ENCODE measurements at regions not wholly inside any gene's neighbourhood (a gene's known extent, or its start where the extent isn't known, plus 50 kb on each side); places are given as distances from the start of the nearest gene placed in this dataset.

- peaks cover 4% of the 10 kb centered on the region for H3K27me3 Mint-ChIP-seq (ENCODE audit: low read depth)
- DNase-seq (ENCODE audit: low spot score): no peak
- ChIA-PET POLR2A (no interaction called here), CTCF (no interaction called here)
- no peak overlapping the region for H3K4me3 Mint-ChIP-seq
- peaks cover 93% of the 10 kb centered on the region for H3K9me3 Mint-ChIP-seq
- H3K27ac Mint-ChIP-seq: no peak overlapping the region
- no peak for ATAC-seq
- peaks cover 55% of the 10 kb centered on the region for H3K36me3 Mint-ChIP-seq
- no peaks in the 10 kb centered on the region for H3K4me1 Mint-ChIP-seq
- TF ChIP-seq ZNF138 (CRISPR knock-in tag; conservative IDR thresholded peaks at IDR 0.05) (no peak), SP1 (CRISPR knock-in tag; conservative IDR thresholded peaks at IDR 0.05) (no peak)
- TF ChIP-seq, protein P1, sequence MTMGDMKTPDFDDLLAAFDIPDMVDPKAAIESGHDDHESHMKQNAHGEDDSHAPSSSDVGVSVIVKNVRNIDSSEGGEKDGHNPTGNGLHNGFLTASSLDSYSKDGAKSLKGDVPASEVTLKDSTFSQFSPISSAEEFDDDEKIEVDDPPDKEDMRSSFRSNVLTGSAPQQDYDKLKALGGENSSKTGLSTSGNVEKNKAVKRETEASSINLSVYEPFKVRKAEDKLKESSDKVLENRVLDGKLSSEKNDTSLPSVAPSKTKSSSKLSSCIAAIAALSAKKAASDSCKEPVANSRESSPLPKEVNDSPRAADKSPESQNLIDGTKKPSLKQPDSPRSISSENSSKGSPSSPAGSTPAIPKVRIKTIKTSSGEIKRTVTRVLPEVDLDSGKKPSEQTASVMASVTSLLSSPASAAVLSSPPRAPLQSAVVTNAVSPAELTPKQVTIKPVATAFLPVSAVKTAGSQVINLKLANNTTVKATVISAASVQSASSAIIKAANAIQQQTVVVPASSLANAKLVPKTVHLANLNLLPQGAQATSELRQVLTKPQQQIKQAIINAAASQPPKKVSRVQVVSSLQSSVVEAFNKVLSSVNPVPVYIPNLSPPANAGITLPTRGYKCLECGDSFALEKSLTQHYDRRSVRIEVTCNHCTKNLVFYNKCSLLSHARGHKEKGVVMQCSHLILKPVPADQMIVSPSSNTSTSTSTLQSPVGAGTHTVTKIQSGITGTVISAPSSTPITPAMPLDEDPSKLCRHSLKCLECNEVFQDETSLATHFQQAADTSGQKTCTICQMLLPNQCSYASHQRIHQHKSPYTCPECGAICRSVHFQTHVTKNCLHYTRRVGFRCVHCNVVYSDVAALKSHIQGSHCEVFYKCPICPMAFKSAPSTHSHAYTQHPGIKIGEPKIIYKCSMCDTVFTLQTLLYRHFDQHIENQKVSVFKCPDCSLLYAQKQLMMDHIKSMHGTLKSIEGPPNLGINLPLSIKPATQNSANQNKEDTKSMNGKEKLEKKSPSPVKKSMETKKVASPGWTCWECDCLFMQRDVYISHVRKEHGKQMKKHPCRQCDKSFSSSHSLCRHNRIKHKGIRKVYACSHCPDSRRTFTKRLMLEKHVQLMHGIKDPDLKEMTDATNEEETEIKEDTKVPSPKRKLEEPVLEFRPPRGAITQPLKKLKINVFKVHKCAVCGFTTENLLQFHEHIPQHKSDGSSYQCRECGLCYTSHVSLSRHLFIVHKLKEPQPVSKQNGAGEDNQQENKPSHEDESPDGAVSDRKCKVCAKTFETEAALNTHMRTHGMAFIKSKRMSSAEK (CRISPR knock-in tag; IDR thresholded peaks at IDR 0.05; ENCODE audit: borderline replicate concordance): no peak
Measured at GRCh38 chr18:70559446-70559845, 270.6 kb downstream of the SOCS6 start.

- Mint-ChIP-seq H3K9me3 (peaks cover 97% of the 10 kb centered on the region), H3K27ac (no peak overlapping the region), H3K4me3 (no peak overlapping the region), H3K27me3 (ENCODE audit: low read depth) (peaks cover 4% of the 10 kb centered on the region), H3K36me3 (peaks cover 55% of the 10 kb centered on the region), H3K4me1 (no peaks in the 10 kb centered on the region)
- no peak for DNase-seq (ENCODE audit: low spot score)
- POLR2A ChIA-PET: no interaction called here
- no peak for ATAC-seq
- CTCF ChIA-PET: no interaction called here
- no peak for TF ChIP-seq MAX (CRISPR knock-in tag; IDR thresholded peaks at IDR 0.05)
- no peak for TF ChIP-seq MXD4 (CRISPR knock-in tag; IDR thresholded peaks at IDR 0.05; ENCODE audit: borderline replicate concordance)
- TF ChIP-seq, protein P2, sequence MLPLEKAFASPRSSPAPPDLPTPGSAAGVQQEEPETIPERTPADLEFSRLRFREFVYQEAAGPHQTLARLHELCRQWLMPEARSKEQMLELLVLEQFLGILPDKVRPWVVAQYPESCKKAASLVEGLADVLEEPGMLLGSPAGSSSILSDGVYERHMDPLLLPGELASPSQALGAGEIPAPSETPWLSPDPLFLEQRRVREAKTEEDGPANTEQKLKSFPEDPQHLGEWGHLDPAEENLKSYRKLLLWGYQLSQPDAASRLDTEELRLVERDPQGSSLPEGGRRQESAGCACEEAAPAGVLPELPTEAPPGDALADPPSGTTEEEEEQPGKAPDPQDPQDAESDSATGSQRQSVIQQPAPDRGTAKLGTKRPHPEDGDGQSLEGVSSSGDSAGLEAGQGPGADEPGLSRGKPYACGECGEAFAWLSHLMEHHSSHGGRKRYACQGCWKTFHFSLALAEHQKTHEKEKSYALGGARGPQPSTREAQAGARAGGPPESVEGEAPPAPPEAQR (CRISPR knock-in tag; IDR thresholded peaks at IDR 0.05): no peak
- TF ChIP-seq, protein P3, sequence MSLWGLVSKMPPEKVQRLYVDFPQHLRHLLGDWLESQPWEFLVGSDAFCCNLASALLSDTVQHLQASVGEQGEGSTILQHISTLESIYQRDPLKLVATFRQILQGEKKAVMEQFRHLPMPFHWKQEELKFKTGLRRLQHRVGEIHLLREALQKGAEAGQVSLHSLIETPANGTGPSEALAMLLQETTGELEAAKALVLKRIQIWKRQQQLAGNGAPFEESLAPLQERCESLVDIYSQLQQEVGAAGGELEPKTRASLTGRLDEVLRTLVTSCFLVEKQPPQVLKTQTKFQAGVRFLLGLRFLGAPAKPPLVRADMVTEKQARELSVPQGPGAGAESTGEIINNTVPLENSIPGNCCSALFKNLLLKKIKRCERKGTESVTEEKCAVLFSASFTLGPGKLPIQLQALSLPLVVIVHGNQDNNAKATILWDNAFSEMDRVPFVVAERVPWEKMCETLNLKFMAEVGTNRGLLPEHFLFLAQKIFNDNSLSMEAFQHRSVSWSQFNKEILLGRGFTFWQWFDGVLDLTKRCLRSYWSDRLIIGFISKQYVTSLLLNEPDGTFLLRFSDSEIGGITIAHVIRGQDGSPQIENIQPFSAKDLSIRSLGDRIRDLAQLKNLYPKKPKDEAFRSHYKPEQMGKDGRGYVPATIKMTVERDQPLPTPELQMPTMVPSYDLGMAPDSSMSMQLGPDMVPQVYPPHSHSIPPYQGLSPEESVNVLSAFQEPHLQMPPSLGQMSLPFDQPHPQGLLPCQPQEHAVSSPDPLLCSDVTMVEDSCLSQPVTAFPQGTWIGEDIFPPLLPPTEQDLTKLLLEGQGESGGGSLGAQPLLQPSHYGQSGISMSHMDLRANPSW (CRISPR knock-in tag; conservative IDR thresholded peaks at IDR 0.05; ENCODE audit: low read depth): no peak
- no peak for TF ChIP-seq OVOL2 (CRISPR knock-in tag; IDR thresholded peaks at IDR 0.05; ENCODE audit: borderline replicate concordance)
- TF ChIP-seq, protein P4, sequence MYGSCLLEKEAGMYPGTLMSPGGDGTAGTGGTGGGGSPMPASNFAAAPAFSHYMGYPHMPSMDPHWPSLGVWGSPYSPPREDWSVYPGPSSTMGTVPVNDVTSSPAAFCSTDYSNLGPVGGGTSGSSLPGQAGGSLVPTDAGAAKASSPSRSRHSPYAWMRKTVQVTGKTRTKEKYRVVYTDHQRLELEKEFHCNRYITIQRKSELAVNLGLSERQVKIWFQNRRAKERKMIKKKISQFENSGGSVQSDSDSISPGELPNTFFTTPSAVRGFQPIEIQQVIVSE (CRISPR knock-in tag; IDR thresholded peaks at IDR 0.05; ENCODE audit: borderline replicate concordance): no peak
- no peak for TF ChIP-seq ZNF263 (CRISPR knock-in tag; IDR thresholded peaks at IDR 0.05; ENCODE audit: low read depth)
- TF ChIP-seq, protein P5, sequence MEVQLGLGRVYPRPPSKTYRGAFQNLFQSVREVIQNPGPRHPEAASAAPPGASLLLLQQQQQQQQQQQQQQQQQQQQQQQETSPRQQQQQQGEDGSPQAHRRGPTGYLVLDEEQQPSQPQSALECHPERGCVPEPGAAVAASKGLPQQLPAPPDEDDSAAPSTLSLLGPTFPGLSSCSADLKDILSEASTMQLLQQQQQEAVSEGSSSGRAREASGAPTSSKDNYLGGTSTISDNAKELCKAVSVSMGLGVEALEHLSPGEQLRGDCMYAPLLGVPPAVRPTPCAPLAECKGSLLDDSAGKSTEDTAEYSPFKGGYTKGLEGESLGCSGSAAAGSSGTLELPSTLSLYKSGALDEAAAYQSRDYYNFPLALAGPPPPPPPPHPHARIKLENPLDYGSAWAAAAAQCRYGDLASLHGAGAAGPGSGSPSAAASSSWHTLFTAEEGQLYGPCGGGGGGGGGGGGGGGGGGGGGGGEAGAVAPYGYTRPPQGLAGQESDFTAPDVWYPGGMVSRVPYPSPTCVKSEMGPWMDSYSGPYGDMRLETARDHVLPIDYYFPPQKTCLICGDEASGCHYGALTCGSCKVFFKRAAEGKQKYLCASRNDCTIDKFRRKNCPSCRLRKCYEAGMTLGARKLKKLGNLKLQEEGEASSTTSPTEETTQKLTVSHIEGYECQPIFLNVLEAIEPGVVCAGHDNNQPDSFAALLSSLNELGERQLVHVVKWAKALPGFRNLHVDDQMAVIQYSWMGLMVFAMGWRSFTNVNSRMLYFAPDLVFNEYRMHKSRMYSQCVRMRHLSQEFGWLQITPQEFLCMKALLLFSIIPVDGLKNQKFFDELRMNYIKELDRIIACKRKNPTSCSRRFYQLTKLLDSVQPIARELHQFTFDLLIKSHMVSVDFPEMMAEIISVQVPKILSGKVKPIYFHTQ (CRISPR knock-in tag; IDR thresholded peaks at IDR 0.05): no peak
- no peak for TF ChIP-seq GTF2I (CRISPR knock-in tag; conservative IDR thresholded peaks at IDR 0.05)
- no peak for TF ChIP-seq ZNF396 (CRISPR knock-in tag; IDR thresholded peaks at IDR 0.05; ENCODE audit: borderline replicate concordance)
- TF ChIP-seq, protein P1 (CRISPR knock-in tag; IDR thresholded peaks at IDR 0.05; ENCODE audit: borderline replicate concordance): no peak
- TF ChIP-seq NFATC4 (CRISPR knock-in tag; IDR thresholded peaks at IDR 0.05): no peak
- no peak for TF ChIP-seq ZBTB43 (CRISPR knock-in tag; IDR thresholded peaks at IDR 0.05)
Measured at GRCh38 chr18:70558371-70558770, 269.5 kb downstream of the SOCS6 start.
